Nephron progenitor cell (in vitro differentiated cells): ENCODE measurements at regions not wholly inside any gene's neighbourhood (a gene's known extent, or its start where the extent isn't known, plus 50 kb on each side); places are given as distances from the start of the nearest gene placed in this dataset.

Experiments
- DNase-seq: peaks from one replicate; pipeline ENCODE4 v3.0.0; 2021
- H3K27ac Mint-ChIP-seq: 2 replicates; pipeline ENCODE4 v1.8.0; 2021; ENCODE audit warnings: mild to moderate bottlenecking, moderate library complexity, mixed read lengths
- H3K27me3 Mint-ChIP-seq: 2 replicates; pipeline ENCODE4 v1.8.0; 2021; ENCODE audit warnings: mild to moderate bottlenecking, low read depth, mixed read lengths; ENCODE audit not compliant: poor library complexity
- H3K36me3 Mint-ChIP-seq: 2 replicates; pipeline ENCODE4 v1.8.0; 2021; ENCODE audit warnings: low read depth, mixed read lengths
- H3K4me1 Mint-ChIP-seq: 2 replicates; pipeline ENCODE4 v1.8.0; 2021; ENCODE audit warnings: mixed read lengths
- H3K4me3 Mint-ChIP-seq: 2 replicates; pipeline ENCODE4 v1.8.0; 2021; ENCODE audit warnings: mild to moderate bottlenecking, moderate library complexity, mixed read lengths
- H3K9me3 Mint-ChIP-seq: 2 replicates; pipeline ENCODE4 v1.8.0; 2021; ENCODE audit warnings: mild to moderate bottlenecking, moderate library complexity, mixed read lengths
- TF ChIP-seq, protein P1 (sequence below): fragments of 200-600 bp; sonication (generic); IDR thresholded peaks from 2 replicates; pipeline ENCODE4 v1.5.0; 2021; ENCODE audit warnings: antibody characterized with exemption

- TF ChIP-seq, protein P1, sequence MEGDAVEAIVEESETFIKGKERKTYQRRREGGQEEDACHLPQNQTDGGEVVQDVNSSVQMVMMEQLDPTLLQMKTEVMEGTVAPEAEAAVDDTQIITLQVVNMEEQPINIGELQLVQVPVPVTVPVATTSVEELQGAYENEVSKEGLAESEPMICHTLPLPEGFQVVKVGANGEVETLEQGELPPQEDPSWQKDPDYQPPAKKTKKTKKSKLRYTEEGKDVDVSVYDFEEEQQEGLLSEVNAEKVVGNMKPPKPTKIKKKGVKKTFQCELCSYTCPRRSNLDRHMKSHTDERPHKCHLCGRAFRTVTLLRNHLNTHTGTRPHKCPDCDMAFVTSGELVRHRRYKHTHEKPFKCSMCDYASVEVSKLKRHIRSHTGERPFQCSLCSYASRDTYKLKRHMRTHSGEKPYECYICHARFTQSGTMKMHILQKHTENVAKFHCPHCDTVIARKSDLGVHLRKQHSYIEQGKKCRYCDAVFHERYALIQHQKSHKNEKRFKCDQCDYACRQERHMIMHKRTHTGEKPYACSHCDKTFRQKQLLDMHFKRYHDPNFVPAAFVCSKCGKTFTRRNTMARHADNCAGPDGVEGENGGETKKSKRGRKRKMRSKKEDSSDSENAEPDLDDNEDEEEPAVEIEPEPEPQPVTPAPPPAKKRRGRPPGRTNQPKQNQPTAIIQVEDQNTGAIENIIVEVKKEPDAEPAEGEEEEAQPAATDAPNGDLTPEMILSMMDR = no peak
- Mint-ChIP-seq H3K4me1 (no peaks in the 10 kb centered on the region), H3K9me3 (no peaks in the 10 kb centered on the region), H3K27me3 (no peaks in the 10 kb centered on the region), H3K27ac (no peak overlapping the region), H3K36me3 (no peaks in the 10 kb centered on the region), H3K4me3 (no peak overlapping the region)
- DNase-seq = no peak
These were observed 1622.5 kb downstream of the MAT2B start for GRCh38 chr5:165127941-165128340.

- no peaks in the 10 kb centered on the region for H3K36me3 Mint-ChIP-seq
- no peaks in the 10 kb centered on the region for H3K27me3 Mint-ChIP-seq
- no peak overlapping the region for H3K4me3 Mint-ChIP-seq
- no peak overlapping the region for H3K27ac Mint-ChIP-seq
- TF ChIP-seq, protein P1 = no peak
- no peaks in the 10 kb centered on the region for H3K9me3 Mint-ChIP-seq
- no peak for DNase-seq
- peaks cover 10% of the 10 kb centered on the region for H3K4me1 Mint-ChIP-seq
These were observed 1625.2 kb downstream of the MAT2B start for GRCh38 chr5:165130656-165131055.

GRCh38 chr5:165134155-165134554 is 1628.7 kb downstream of the MAT2B start:
- H3K4me3 Mint-ChIP-seq = no peak overlapping the region
- no peaks in the 10 kb centered on the region for H3K27me3 Mint-ChIP-seq
- H3K36me3 Mint-ChIP-seq = no peaks in the 10 kb centered on the region
- peaks cover 39% of the 10 kb centered on the region for H3K4me1 Mint-ChIP-seq
- TF ChIP-seq, protein P1 = no peak
- no peak overlapping the region for H3K27ac Mint-ChIP-seq
- no peaks in the 10 kb centered on the region for H3K9me3 Mint-ChIP-seq
- DNase-seq = no peak

- H3K4me3 Mint-ChIP-seq = no peak overlapping the region
- no peaks in the 10 kb centered on the region for H3K27me3 Mint-ChIP-seq
- no peaks in the 10 kb centered on the region for H3K36me3 Mint-ChIP-seq
- DNase-seq = no peak
- TF ChIP-seq, protein P1 = no peak
- peak overlapping the region; percentile 52 for H3K27ac Mint-ChIP-seq
- H3K4me1 Mint-ChIP-seq = peaks cover 39% of the 10 kb centered on the region
- H3K9me3 Mint-ChIP-seq = no peaks in the 10 kb centered on the region
These were observed 1630.1 kb downstream of the MAT2B start for GRCh38 chr5:165135565-165135964.

GRCh38 chr5:165137701-165138100 is 1632.3 kb downstream of the MAT2B start:
- H3K36me3 Mint-ChIP-seq = no peaks in the 10 kb centered on the region
- DNase-seq = no peak
- no peaks in the 10 kb centered on the region for H3K9me3 Mint-ChIP-seq
- peaks cover 39% of the 10 kb centered on the region for H3K4me1 Mint-ChIP-seq
- no peaks in the 10 kb centered on the region for H3K27me3 Mint-ChIP-seq
- TF ChIP-seq, protein P1 = no peak
- no peak overlapping the region for H3K27ac Mint-ChIP-seq
- no peak overlapping the region for H3K4me3 Mint-ChIP-seq

- Mint-ChIP-seq H3K27ac (no peak overlapping the region), H3K27me3 (no peaks in the 10 kb centered on the region), H3K4me3 (no peak overlapping the region), H3K9me3 (no peaks in the 10 kb centered on the region), H3K4me1 (peaks cover 43% of the 10 kb centered on the region), H3K36me3 (no peaks in the 10 kb centered on the region)
- no peak for DNase-seq
- TF ChIP-seq, protein P1 = no peak
These were observed 1632.8 kb downstream of the MAT2B start for GRCh38 chr5:165138236-165138635.
